ENCODE measurements at regions not wholly inside any gene's neighbourhood (a gene's known extent, or its start where the extent isn't known, plus 50 kb on each side); places are given as distances from the start of the nearest gene placed in this dataset.

- DNase-seq (ENCODE audit: low read depth in 2 of 2, low spot score in 1 of 2): no peak
Observed at GRCh38 chr6:33952016-33952415, 148.2 kb upstream of the MLN start.

- DNase-seq (ENCODE audit: low read depth in 2 of 2, low spot score in 1 of 2): no peak
Observed at GRCh38 chr6:33950891-33951889, 147.4 kb upstream of the MLN start.

GRCh38 chr6:33950472-33950881 is 146.7 kb upstream of the MLN start:
- DNase-seq (ENCODE audit: low read depth in 2 of 2, low spot score in 1 of 2): no peak

GRCh38 chr6:33949877-33950435 is 146.2 kb upstream of the MLN start:
- no peak for DNase-seq (ENCODE audit: low read depth in 2 of 2, low spot score in 1 of 2)

GRCh38 chr6:33949111-33949510 is 145.3 kb upstream of the MLN start:
- DNase-seq (ENCODE audit: low read depth in 2 of 2, low spot score in 1 of 2): no peak

- DNase-seq (ENCODE audit: low read depth in 2 of 2, low spot score in 1 of 2): no peak
Observed at GRCh38 chr6:33947916-33948594, 144.3 kb upstream of the MLN start.

GRCh38 chr6:33947047-33947446 is 143.2 kb upstream of the MLN start:
- DNase-seq (ENCODE audit: low read depth in 2 of 2, low spot score in 1 of 2): no peak

GRCh38 chr6:33945931-33946330 is 142.1 kb upstream of the MLN start:
- DNase-seq (ENCODE audit: low read depth in 2 of 2, low spot score in 1 of 2): no peak

GRCh38 chr6:33944686-33945411 is 141.0 kb upstream of the MLN start:
- DNase-seq (ENCODE audit: low read depth in 2 of 2, low spot score in 1 of 2): no peak

GRCh38 chr6:33936886-33937285 is 133.1 kb upstream of the MLN start:
- no peak for DNase-seq (ENCODE audit: low read depth in 2 of 2, low spot score in 1 of 2)

- no peak for DNase-seq (ENCODE audit: low read depth in 2 of 2, low spot score in 1 of 2)
Observed at GRCh38 chr6:33935439-33936080, 131.8 kb upstream of the MLN start.

GRCh38 chr6:33934731-33935270 is 131.0 kb upstream of the MLN start:
- DNase-seq (ENCODE audit: low read depth in 2 of 2, low spot score in 1 of 2): no peak

- no peak for DNase-seq (ENCODE audit: low read depth in 2 of 2, low spot score in 1 of 2)
Observed at GRCh38 chr6:33933101-33933500, 129.3 kb upstream of the MLN start.

GRCh38 chr6:33931799-33932198 is 128.0 kb upstream of the MLN start:
- no peak for DNase-seq (ENCODE audit: low read depth in 2 of 2, low spot score in 1 of 2)

GRCh38 chr6:33929575-33930288 is 125.9 kb upstream of the MLN start:
- no peak for DNase-seq (ENCODE audit: low read depth in 2 of 2, low spot score in 1 of 2)

- no peak for DNase-seq (ENCODE audit: low read depth in 2 of 2, low spot score in 1 of 2)
Observed at GRCh38 chr6:33927616-33928015, 123.8 kb upstream of the MLN start.

- DNase-seq (ENCODE audit: low read depth in 2 of 2, low spot score in 1 of 2): no peak
Observed at GRCh38 chr6:33927112-33927511, 123.3 kb upstream of the MLN start.

GRCh38 chr6:33926451-33926850 is 122.6 kb upstream of the MLN start:
- DNase-seq (ENCODE audit: low read depth in 2 of 2, low spot score in 1 of 2): no peak

GRCh38 chr6:33925936-33926335 is 122.1 kb upstream of the MLN start:
- no peak for DNase-seq (ENCODE audit: low read depth in 2 of 2, low spot score in 1 of 2)

GRCh38 chr6:33925210-33925609 is 121.4 kb upstream of the MLN start:
- no peak for DNase-seq (ENCODE audit: low read depth in 2 of 2, low spot score in 1 of 2)

All from stimulated activated CD8-positive, alpha-beta memory T cell treated with anti-CD3 and anti-CD28 coated beads, Interleukin-4, amount 100 ng/mL, for 4 hours (primary cell).